K562 (cell line): ENCODE measurements at regions not wholly inside any gene's neighbourhood (a gene's known extent, or its start where the extent isn't known, plus 50 kb on each side); places are given as distances from the start of the nearest gene placed in this dataset.

ENCODE experiments used
- ATAC-seq: fragments of 200-7000 bp; cut with Tn5 transposase; 3 replicates; pipeline ENCODE4 v1.9.1; 2020; ENCODE audit warnings: moderate library complexity
- BruUV-seq: library from RNA; stranded (reverse); fragments of 400-500 nt; replicated peaks from 2 replicates; lab custom pipeline; 2021; lab: Mats Ljungman, UMichigan
- CTCF ChIA-PET: fragments of 300-600 bp; formaldehyde crosslinking; extraction: SDS; loops from one replicate; lab custom pipeline; 2021; ENCODE audit warnings: low intra/inter-chr PET ratio; lab: Yijun Ruan, JAX
- POLR2A ChIA-PET: fragments of 300-600, 350-650 bp; sonication (Branson Sonifier 250); formaldehyde crosslinking; extraction: SDS; loops from one replicate; lab custom pipeline; 2021; ENCODE audit warnings: antibody characterized with exemption, inconsistent platforms; lab: Yijun Ruan, JAX
- DNase-seq, 4 experiments: peaks; one replicate each; pipeline versions ENCODE4 v3.0.0 to v3.0.0-alpha.2; 2011 to 2018; ENCODE audit warnings: low spot score in 3 of 4, mixed read lengths in 3 of 4; ENCODE audit errors: extremely low read depth in 1 of 4
- FAIRE-seq: peaks from 2 replicates; lab custom pipeline; 2011; peaks lifted over from hg19 to GRCh38; lab: Jason Lieb, UNC
- H2AFZ ChIP-seq: 2 replicates; pipeline ENCODE4 v1.6.0; 2011; ENCODE audit warnings: low read depth, low read length, control low read depth, inconsistent platforms
- H3K27ac ChIP-seq: fragments of 200-600 bp; 3 replicates; pipeline ENCODE4 v1.8.0; 2011; ENCODE audit warnings: low read depth, mild to moderate bottlenecking, control low read depth, inconsistent platforms, low read length, moderate library complexity, mixed read lengths; ENCODE audit errors: extremely low read depth
- H3K27me3 ChIP-seq, 2 experiments: fragments of 300-600 bp in 1 of 2; 2 replicates in 1 of 2; 3 replicates in 1 of 2; pipeline versions ENCODE4 v1.6.0 to v1.8.0; 2011; ENCODE audit warnings: inconsistent platforms in 2 of 2, low read length in 2 of 2, mild to moderate bottlenecking in 1 of 2, mixed read lengths in 1 of 2, moderate library complexity in 1 of 2; ENCODE audit not compliant: control insufficient read depth in 2 of 2, insufficient read depth in 2 of 2
- H3K36me3 ChIP-seq: fragments of 300-600 bp; 3 replicates; pipeline ENCODE4 v1.8.0; 2011; ENCODE audit warnings: mild to moderate bottlenecking, low read length, inconsistent platforms; ENCODE audit not compliant: control insufficient read depth, insufficient read depth
- H3K4me1 ChIP-seq, 2 experiments: fragments of 200-600 bp in 1 of 2; replicated peaks in 1 of 2; 2 replicates in 1 of 2; 3 replicates in 1 of 2; pipeline versions ENCODE4 v1.5.1 to v1.8.0; 2011; ENCODE audit warnings: inconsistent platforms in 2 of 2, low read length in 2 of 2, mild to moderate bottlenecking in 1 of 2, mixed read lengths in 1 of 2, moderate library complexity in 1 of 2; ENCODE audit not compliant: control insufficient read depth in 2 of 2, insufficient read depth in 2 of 2
- H3K4me2 ChIP-seq: 2 replicates; pipeline ENCODE4 v1.6.1; 2011; ENCODE audit warnings: low read length, control low read depth, inconsistent platforms, mixed read lengths; ENCODE audit not compliant: insufficient read depth
- H3K4me3 ChIP-seq: fragments of 200-600 bp; sonication (generic), shearing (Covaris generic); 2 replicates; pipeline ENCODE4 v1.5.1; 2016; ENCODE audit warnings: control low read depth, inconsistent platforms
- H3K79me2 ChIP-seq: fragments of 200-600 bp; 3 replicates; pipeline ENCODE4 v1.8.0; 2011; ENCODE audit warnings: low read length, inconsistent platforms; ENCODE audit not compliant: control insufficient read depth, insufficient read depth
- H3K9ac ChIP-seq, 2 experiments: 2 replicates each; pipeline versions ENCODE4 v1.6.0 to v1.6.1; 2011; ENCODE audit warnings: low read depth in 2 of 2, low read length in 2 of 2, control low read depth in 1 of 2, inconsistent platforms in 1 of 2, mild to moderate bottlenecking in 1 of 2, mixed read lengths in 1 of 2; ENCODE audit not compliant: insufficient read depth in 1 of 2
- H3K9me1 ChIP-seq: one replicate; pipeline ENCODE4 v1.6.0; 2011; ENCODE audit warnings: inconsistent platforms, mild to moderate bottlenecking, low read length, moderate library complexity; ENCODE audit not compliant: control insufficient read depth, insufficient read depth
- H3K9me3 ChIP-seq: replicated peaks from 2 replicates; pipeline ENCODE4 v1.5.1; 2011; ENCODE audit warnings: low read depth, low read length, inconsistent platforms; ENCODE audit not compliant: control insufficient read depth, insufficient read depth
- H4K20me1 ChIP-seq: replicated peaks from 2 replicates; pipeline ENCODE4 v1.6.1; 2011; ENCODE audit warnings: low read length, inconsistent platforms, mixed read lengths; ENCODE audit not compliant: control insufficient read depth, insufficient read depth
- ATF7 ChIP-seq: fragments of 450-650 bp; IDR thresholded peaks from 2 replicates; pipeline ENCODE4 v1.7.1; 2014; ENCODE audit warnings: mild to moderate bottlenecking, moderate library complexity
- HDGF ChIP-seq: fragments of 450-650 bp; IDR thresholded peaks from 2 replicates; pipeline ENCODE4 v1.6.1; 2016
- HLTF ChIP-seq: fragments of 450-650 bp; IDR thresholded peaks from 2 replicates; pipeline ENCODE4 v1.6.1; 2016
- KDM4B ChIP-seq, 2 experiments: fragments of 450-650 bp in 1 of 2; sonication (generic) in 1 of 2; IDR thresholded peaks; 2 replicates each; pipeline ENCODE4 v1.6.1; 2016 to 2017; ENCODE audit warnings: borderline replicate concordance in 2 of 2, antibody characterized with exemption in 1 of 2, low read depth in 1 of 2, mild to moderate bottlenecking in 1 of 2
- MED1 ChIP-seq: sonication (generic); formaldehyde crosslinking; IDR thresholded peaks from 2 replicates; pipeline ENCODE4 v1.8.1; 2023; ENCODE audit warnings: missing genetic modification reagents, borderline replicate concordance
- MEIS2 ChIP-seq: fragments of 450-650 bp; IDR thresholded peaks from 2 replicates; pipeline ENCODE4 v1.6.1; 2014; ENCODE audit warnings: mild to moderate bottlenecking; ENCODE audit not compliant: partially characterized antibody
- SMAD4 ChIP-seq: fragments of 250-450 bp; sonication (Bioruptor Pico); conservative IDR thresholded peaks from 2 replicates; pipeline ENCODE4 v1.8.0; 2021; ENCODE audit warnings: inconsistent platforms, mild to moderate bottlenecking, moderate library complexity
- WGBS: fragments of 100-300 bp; shearing (Covaris generic); methylation state at CpG from one replicate; pipeline ENCODE4 v1.1.6; 2016; ENCODE audit warnings: low coverage, mixed read lengths; ENCODE audit not compliant: insufficient coverage; ENCODE audit errors: missing lambda C conversion rate; 5-methylcytosine and 5-hydroxymethylcytosine counted together
- in situ Hi-C: fragments of 300-500 bp; cut with MboI; formaldehyde crosslinking; loops from 4 replicates; pipeline ENCODE4 v1.15.0; 2018; ENCODE audit warnings: inconsistent platforms, mixed read lengths
- intact Hi-C: fragments of 100-400 bp; cut with micrococcal nuclease; formaldehyde crosslinking; loops from 2 replicates; pipeline ENCODE4 v1.14.2; 2022
- TF ChIP-seq, protein P1 (sequence below), 2 experiments: fragments of 450-650 bp in 1 of 2; sonication (generic) in 1 of 2; formaldehyde crosslinking in 1 of 2; IDR thresholded peaks; 2 replicates each; pipeline versions ENCODE4 v1.7.1 to v1.9.0; 2016 to 2022; ENCODE audit warnings: inconsistent platforms in 1 of 2, mild to moderate bottlenecking in 1 of 2, missing genetic modification reagents in 1 of 2

GRCh38 chr6:40192516-40192915 lies 258.3 kb upstream of the MOCS1 start:
- Histone ChIP-seq H4K20me1 (no peaks in the 10 kb centered on the region; the same call in 1 of the 2 replicates), H3K9me3 (no peaks in the 10 kb centered on the region), H3K27ac (no peak overlapping the region), H3K9me1 (no peaks in the 10 kb centered on the region), H3K36me3 (no peaks in the 10 kb centered on the region), H3K9ac (no peak overlapping the region), H3K27me3 (peaks cover 0 to 5% of the 10 kb centered on the region in 2 experiments; a peak in 2 of 5 replicates), H3K4me2 (no peak overlapping the region), H3K4me3 (no peak overlapping the region), H3K4me1 (no peaks in the 10 kb centered on the region), H2AFZ (no peak overlapping the region), H3K79me2 (no peaks in the 10 kb centered on the region)
- ChIA-PET CTCF (no interaction called here), POLR2A (no interaction called here)
- intact Hi-C loops, result no loop called here
- BruUV-seq, result no TSS peak
- DNase-seq, result no peak
- TF ChIP-seq, protein P1, sequence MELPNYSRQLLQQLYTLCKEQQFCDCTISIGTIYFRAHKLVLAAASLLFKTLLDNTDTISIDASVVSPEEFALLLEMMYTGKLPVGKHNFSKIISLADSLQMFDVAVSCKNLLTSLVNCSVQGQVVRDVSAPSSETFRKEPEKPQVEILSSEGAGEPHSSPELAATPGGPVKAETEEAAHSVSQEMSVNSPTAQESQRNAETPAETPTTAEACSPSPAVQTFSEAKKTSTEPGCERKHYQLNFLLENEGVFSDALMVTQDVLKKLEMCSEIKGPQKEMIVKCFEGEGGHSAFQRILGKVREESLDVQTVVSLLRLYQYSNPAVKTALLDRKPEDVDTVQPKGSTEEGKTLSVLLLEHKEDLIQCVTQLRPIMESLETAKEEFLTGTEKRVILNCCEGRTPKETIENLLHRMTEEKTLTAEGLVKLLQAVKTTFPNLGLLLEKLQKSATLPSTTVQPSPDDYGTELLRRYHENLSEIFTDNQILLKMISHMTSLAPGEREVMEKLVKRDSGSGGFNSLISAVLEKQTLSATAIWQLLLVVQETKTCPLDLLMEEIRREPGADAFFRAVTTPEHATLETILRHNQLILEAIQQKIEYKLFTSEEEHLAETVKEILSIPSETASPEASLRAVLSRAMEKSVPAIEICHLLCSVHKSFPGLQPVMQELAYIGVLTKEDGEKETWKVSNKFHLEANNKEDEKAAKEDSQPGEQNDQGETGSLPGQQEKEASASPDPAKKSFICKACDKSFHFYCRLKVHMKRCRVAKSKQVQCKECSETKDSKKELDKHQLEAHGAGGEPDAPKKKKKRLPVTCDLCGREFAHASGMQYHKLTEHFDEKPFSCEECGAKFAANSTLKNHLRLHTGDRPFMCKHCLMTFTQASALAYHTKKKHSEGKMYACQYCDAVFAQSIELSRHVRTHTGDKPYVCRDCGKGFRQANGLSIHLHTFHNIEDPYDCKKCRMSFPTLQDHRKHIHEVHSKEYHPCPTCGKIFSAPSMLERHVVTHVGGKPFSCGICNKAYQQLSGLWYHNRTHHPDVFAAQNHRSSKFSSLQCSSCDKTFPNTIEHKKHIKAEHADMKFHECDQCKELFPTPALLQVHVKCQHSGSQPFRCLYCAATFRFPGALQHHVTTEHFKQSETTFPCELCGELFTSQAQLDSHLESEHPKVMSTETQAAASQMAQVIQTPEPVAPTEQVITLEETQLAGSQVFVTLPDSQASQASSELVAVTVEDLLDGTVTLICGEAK (IDR thresholded peaks at IDR 0.05), result no peak
- TF ChIP-seq, protein P1 (CRISPR knock-in tag; IDR thresholded peaks at IDR 0.05), result no peak
- TF ChIP-seq HDGF (no peak), ATF7 (no peak), HLTF (no peak), MED1 (CRISPR knock-in tag) (no peak), KDM4B (IDR thresholded peaks at IDR 0.05; ENCODE audit: borderline replicate concordance in 2 of 2, low read depth in 1 of 2) (no peak), SMAD4 (CRISPR knock-in tag) (no peak), MEIS2 (no peak)
- FAIRE-seq, result no peak
- in situ Hi-C loops, result no loop called here
- 0% methylated on average over 4 of the region's 4 CpGs for WGBS
- ATAC-seq, result no peak
